Mammary epithelial cell (primary cell): ENCODE measurements at regions not wholly inside any gene's neighbourhood (a gene's known extent, or its start where the extent isn't known, plus 50 kb on each side); places are given as distances from the start of the nearest gene placed in this dataset.

Source experiments
- CTCF ChIP-seq, 2 donors: IDR thresholded peaks in 1 of 2; conservative IDR thresholded peaks in 1 of 2; 2 replicates each; pipeline ENCODE4 v1.5.1; 2011 to 2012; ENCODE audit warnings: inconsistent platforms in 2 of 2, low read length in 2 of 2, mild to moderate bottlenecking in 2 of 2, control low read depth in 1 of 2, low read depth in 1 of 2; ENCODE audit not compliant: insufficient read depth in 1 of 2; ENCODE audit errors: extremely low read depth in 1 of 2
- EZH2 ChIP-seq: IDR thresholded peaks from 2 replicates; pipeline ENCODE4 v1.6.1; 2012; ENCODE audit warnings: low read length, inconsistent platforms, borderline replicate concordance

GRCh38 chrX:106283841-106284240 lies 115.7 kb downstream of the PWWP3B start:
- TF ChIP-seq CTCF (conservative IDR thresholded peaks at IDR 0.05 in 1 of 2, IDR thresholded peaks at IDR 0.05 in 1 of 2; ENCODE audit: extremely low read depth in 1 of 2, insufficient read depth in 1 of 2, low read depth in 1 of 2, low read length in 2 of 2) (no peak), EZH2 (no peak)
